Lower leg skin (tissue), 3 donors: ENCODE measurements at regions not wholly inside any gene's neighbourhood (a gene's known extent, or its start where the extent isn't known, plus 50 kb on each side); places are given as distances from the start of the nearest gene placed in this dataset.

Source experiments
- CTCF ChIP-seq, 3 donors: fragments of 450-650 bp; IDR thresholded peaks; one replicate each; pipeline ENCODE4 v1.5.1; 2016; ENCODE audit warnings: antibody characterized with exemption in 3 of 3, mild to moderate bottlenecking in 3 of 3, moderate library complexity in 2 of 3
- POLR2A ChIP-seq, 2 donors: fragments of 450-650 bp; IDR thresholded peaks; one replicate each; pipeline ENCODE4 v1.6.1; 2016 to 2017; ENCODE audit warnings: antibody characterized with exemption in 2 of 2, mild to moderate bottlenecking in 1 of 2, moderate library complexity in 1 of 2

- no peak for TF ChIP-seq POLR2A (IDR thresholded peaks at IDR 0.05)
- TF ChIP-seq CTCF (IDR thresholded peaks at IDR 0.05), result no peak
Measured at GRCh38 chr2:160940699-160941098, 219.5 kb upstream of the TANK start.
